GM21526 (cell line): ENCODE measurements at regions not wholly inside any gene's neighbourhood (a gene's known extent, or its start where the extent isn't known, plus 50 kb on each side); places are given as distances from the start of the nearest gene placed in this dataset.

Source experiments
- ATAC-seq: cut with Tn5 transposase; IDR thresholded peaks from one replicate; pipeline ENCODE4 v1.9.1; 2021; ENCODE audit warnings: moderate library complexity; ENCODE audit not compliant: unreplicated experiment, low FRiP score

DNA sequence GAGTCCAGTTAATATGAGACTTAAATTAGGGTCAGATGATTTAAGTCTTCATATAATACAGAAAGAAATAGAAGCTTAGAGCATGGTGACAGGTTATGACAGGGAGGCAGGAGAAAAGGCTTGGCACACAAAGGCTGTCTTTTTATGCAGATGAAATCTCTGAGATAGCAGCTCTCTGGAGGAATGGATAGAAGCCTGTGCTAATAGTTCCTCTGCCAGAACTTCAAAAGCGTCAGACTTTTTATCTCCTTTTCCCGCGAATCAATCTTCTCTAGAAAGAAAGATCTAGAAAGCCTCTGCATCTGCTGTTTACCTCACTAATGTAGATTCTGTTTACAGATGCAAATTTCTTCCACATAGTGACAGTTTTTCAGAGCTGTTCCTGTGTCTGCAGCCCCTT is 1106.2 kb downstream of the XPNPEP1 start:
- ATAC-seq = no peak

DNA sequence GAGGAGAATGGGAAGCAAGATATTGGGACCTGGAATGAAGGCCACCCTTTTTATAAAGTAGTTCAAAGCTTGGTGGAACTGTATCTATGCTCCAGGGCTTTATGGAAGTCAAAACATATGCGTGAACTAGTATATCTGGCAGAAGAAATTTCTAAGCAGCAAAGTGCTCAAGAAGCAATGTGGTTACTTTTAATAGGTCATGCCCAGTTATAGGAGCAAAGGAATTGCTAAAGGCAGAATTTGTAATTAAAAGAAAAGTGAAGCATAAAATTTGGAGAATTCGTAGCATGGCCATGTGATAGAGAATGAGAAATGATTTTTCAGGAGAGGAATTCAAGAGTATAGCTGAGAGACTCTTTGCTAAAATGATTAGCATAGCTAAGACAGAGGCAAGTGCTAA is 1110.4 kb downstream of the XPNPEP1 start:
- ATAC-seq = no peak

DNA sequence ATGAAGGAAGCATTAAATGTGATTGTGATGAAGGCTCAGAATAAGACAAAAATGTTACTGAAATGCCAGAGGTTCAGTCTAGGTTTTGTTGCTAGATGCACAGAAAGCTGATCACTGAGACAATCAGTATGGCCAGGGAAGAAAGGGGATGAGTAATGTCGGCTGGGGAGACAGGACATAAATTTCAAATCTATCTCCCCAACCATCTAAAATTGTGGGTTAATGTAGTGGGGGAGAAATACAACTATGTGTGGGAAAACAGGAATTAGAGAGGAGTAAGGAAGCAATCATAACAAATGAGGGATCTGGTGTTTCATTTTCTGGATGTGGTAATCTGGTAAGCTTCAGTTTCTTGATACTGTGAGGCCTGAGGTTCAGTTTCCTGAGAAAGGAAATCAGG is 1111.0 kb downstream of the XPNPEP1 start:
- ATAC-seq = no peak

DNA sequence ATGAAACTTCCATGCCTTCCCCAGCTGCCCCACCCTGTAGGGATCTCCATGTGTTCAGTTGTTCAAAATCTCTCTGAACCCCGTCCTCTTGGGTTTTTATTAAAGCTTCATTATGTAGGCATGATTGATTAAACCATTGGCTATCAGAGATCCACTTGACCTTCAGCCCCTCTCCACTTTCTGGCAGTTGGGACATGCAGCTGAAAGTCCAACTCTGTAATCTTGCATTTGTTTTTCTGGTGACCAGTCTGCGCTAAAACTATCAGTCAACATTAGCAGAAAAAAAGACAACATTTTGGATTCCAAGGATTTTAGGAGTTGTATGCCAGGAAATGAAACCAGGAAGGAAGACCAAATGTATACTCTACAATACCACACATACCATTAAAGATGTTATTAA is 1115.1 kb downstream of the XPNPEP1 start:
- no peak for ATAC-seq

DNA sequence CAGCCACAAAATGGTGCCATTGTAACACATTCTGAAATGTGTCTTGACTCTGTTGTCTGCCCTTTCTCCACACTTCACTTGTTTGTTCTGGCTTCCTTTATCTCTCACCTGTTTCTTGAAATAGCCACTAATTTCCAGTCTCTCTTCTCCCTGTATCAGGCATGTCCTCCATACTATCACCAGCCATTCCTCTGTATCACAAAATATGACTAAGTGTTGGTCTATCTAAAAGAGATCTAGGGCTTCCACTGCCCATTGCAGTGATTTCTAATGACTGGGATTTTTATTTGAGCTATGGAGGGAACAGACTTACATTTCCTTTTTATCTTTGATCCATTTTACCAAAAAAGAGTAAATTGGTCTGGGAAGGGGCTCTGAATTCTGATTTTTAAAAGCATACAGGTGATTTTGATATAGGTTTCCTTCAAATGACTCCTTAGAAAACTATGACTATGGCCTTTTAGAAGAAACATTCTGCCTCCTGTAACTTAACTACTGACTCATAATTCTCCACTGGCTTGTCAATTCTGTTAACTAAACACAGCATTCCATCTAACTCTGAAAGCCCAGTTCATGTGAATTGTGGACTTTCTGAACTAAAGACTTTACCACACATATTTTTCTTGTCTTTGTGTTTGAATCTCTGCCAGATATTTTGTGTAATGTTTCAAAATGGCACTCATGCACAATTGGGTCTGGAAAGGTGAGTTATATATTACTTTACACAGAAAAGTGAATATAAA is 1121.4 kb downstream of the XPNPEP1 start:
- ATAC-seq = no peak

DNA sequence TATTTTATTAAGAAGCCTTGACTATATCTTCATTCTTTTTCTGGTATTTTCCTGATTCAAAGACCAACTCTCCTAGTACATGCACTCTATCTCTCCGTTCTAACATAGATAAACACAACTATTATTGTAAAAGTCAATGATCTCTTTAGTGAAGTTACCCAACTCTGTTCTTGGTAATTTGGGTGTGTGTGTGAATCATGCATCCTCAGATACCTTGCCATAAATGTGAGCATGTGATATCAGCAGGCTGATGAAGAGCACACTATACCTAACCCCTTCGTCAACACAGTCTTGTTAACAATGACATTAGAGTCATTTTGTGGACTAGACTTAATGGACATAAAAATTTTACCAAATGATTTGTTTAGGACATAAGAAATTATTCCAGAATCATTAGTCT is 1122.1 kb downstream of the XPNPEP1 start:
- ATAC-seq = no peak

DNA sequence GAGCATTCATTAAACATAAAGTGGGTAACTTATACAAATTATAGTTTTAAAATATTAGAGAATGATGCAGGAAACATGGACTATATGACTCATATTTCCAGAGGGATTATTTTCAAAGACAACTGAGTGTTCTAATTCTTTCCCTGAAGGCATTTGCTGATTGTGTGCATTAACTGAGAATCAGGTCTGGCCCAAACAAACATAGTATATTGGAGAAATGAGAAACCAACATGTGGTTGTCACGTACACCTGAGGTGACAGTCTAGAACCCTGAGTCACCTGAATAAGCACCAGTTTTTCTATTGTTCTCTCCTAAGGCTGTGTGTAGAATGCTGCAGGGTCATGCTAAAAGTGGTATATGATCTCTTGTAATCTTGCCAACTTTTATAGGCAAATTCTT is 1125.7 kb downstream of the XPNPEP1 start:
- ATAC-seq = no peak

DNA sequence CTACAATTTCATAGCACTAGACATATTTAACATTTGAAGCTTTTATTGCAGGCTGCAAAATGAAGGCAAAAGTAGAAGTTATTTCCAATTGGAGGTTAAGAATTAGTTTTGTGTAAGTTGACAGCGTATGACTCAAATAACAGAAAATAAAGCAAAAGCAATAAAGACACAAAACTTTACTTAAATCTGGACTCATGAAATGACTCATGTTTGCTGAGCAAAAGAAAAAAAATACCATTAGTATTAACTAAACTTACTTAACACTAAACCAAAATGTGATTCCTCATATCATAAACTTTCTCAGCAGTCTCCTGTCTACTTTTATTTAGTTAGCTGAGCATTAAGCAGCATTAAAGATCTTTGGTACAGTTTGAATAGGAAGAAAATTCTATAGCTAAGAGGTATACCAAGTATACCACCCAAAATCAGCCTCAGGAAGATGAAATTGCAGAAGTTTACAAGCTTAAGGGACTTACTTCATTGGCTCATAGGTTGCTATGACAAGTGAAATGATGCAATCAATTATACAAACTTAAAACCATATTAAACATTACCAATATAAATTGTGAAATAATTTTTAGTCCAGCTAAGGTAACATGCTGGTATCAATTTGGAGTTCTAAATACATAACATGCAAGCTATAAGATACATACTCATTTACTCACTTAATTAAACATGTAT is 1131.4 kb downstream of the XPNPEP1 start:
- no peak for ATAC-seq

DNA sequence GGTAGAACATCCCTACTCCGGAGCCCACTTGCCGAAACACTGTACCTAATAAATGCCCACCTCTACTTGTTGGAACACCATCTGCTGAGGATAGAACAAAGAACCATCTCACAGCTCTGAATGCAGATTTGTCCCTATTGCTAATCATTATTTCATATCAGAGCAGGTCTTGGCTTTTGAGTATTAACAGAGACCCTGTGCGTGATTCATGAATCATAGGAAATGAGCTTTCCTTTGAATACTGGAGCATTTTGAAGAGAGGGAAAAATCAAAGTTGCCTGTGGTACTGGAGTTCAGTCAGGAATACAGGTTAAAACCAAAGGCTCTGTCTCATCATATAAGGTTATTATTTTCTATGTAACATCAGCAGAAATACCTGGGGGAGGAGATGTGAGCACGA is 1132.3 kb downstream of the XPNPEP1 start:
- ATAC-seq = no peak

DNA sequence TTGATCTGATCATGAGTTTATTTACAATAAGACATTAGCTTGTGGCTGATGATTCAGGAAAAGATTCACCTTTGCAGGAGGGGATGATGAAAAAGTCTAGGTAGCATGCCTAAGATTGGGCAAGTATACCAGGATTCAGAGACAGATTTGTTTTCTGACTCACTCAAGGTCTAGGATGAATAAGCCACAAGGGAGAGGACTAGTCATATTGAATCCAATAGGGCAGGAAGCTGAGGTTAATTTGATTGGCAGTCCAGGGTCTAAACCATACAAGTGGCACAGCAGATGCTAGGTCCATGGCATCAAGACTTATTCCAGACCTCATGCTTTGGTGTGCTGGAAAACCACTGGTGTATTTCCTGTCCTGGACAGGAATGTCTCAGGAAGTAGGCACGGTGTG is 1133.4 kb downstream of the XPNPEP1 start:
- peak; percentile 49 for ATAC-seq

DNA sequence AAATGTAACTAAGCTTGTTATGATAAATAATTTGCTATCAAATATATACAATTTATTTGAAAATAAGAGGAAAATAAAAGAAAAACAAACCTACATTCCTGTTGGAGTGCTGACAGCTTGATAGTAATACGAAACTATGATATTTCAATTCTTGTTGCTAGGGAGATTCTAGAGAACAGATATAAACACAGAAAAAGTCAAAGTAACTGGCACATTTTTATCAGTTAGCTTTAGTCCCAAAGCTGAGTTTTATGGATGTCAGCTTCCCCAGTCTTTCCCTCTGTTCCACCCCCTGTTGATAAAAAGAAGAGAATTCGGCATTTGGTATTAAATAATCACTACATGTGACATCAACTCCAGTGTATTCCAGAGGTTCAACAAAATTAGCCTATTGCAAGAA is 1134.0 kb downstream of the XPNPEP1 start:
- no peak for ATAC-seq

DNA sequence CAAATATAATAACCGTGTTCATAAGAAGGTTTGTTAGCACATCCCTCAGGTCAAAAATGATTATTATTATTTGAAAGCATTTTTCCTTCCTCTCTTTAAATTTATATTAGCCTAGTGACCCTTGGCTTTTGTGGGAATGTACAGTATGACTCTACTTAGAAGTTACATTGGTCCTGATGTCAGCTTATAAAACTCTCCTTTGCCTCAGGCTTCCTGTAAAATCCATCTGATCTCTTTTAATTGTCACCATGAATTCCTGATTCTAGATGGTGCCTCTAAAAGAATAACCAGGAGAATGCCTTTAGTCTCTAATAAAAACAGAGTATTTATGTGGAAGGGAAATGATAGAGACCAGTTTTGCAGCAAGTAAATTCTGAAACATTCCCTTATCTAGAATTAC is 1134.4 kb downstream of the XPNPEP1 start:
- no peak for ATAC-seq

DNA sequence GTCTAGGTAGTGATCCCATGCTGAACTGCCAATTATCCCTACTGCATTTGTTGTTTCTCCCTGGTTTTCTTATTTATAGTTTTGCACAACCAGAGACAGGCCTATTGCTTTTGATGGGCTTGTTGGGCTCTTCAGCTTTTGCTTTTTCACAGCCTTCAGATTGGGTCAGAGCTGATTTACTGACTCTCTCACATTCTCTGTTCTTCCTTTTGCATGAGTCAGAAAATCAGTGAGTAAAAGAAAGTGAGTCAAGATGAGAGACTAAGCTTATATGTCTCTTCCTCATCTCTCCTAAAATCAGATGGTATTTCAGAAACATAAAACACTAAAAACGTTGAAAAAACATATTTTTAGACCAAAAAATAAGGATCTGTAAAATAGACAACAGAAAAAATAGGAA is 1135.4 kb downstream of the XPNPEP1 start:
- ATAC-seq = no peak

DNA sequence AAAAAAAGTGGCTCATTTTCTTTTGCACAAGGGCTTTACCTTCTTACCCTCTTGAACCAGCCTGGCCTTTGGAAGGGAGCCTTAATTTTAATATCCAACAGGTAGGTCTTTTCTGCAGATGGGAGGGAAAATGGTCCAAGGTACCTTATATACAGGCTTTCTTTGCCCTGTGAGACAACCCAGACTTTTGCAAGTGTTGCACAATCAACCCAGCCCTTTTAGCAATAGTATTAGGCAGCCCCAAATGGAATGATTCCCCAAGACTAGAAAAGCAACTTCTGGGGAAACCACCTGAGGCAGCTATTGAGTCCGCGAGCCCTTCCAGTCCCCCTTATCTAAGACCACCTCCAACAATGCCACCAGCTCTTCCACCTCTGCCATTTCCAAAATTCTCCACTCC is 1138.3 kb downstream of the XPNPEP1 start:
- no peak for ATAC-seq

DNA sequence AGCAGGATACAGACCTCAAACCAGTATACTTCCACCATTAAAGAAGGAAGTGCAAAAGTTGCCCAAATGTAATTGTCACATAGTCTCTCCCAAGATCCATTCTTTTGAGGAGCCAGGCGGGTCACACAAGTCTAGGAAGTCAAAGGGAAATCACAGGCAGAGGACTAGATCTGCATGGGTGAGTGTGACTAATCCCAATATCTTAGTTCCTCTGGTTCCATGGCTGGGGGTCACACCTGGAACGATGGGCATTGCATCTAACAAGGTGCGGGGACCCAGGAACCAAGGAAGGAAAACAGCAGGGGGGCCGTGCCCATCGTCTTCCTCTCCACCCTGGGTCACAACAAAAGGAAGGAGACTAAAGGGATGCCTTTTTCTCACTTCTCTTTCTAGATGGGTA is 1138.8 kb downstream of the XPNPEP1 start:
- no peak for ATAC-seq

DNA sequence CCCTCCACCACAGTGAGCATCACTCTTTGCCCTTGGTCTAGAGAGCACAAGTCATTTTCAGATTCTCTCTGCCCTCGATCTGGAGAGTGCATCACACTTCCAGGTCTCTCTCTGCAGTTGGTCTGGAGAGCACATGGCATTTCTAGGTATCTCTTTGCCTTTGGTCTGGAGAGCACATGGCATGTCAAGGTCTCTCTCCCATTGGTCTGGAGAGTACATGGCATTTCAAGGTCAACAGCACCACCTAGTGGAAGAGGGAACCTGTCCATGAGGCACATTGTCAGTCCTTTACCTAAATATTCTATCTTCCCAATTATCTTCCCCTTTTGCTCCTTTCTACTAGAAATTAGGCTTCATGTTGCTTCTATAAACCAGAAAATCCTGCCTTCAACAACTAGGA is 1139.4 kb downstream of the XPNPEP1 start:
- peak; percentile 89 for ATAC-seq

DNA sequence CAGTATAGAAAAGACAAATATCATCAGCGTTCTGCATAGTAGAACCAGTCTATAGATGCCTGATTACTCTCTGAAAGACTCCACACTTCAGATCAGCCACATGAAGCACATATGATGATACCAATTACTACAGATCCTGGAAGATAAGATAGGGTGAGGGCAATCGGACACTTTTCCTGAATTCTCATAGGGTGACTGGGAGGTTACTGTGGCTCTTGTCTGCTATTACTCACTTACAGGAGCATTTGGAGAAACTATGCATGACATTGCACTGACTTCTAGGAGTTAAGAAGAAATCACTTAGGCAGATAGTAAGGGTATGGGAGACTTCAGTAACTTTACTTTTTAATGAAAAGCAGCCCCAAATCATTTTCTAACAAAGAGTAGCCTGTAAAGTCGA is 1140.9 kb downstream of the XPNPEP1 start:
- no peak for ATAC-seq

DNA sequence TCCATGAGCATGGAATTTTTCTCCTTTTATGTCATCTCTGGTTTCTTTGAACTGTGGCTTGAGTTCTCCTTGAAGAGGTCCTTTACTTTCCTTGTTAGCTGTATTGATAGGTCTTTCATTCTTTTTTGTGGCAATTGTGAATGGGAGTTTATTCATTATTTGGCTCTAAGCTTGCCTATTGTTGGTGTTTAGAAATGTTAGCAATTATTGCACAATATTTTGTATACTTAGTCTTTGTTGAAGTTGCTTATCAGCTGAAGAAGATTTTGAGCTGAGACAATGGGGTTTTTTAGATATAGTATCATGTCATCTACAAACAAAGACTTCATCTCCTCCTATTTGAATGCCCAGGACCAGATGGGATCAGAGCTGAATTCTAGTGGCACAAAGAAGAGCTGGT is 1143.8 kb downstream of the XPNPEP1 start:
- no peak for ATAC-seq

DNA sequence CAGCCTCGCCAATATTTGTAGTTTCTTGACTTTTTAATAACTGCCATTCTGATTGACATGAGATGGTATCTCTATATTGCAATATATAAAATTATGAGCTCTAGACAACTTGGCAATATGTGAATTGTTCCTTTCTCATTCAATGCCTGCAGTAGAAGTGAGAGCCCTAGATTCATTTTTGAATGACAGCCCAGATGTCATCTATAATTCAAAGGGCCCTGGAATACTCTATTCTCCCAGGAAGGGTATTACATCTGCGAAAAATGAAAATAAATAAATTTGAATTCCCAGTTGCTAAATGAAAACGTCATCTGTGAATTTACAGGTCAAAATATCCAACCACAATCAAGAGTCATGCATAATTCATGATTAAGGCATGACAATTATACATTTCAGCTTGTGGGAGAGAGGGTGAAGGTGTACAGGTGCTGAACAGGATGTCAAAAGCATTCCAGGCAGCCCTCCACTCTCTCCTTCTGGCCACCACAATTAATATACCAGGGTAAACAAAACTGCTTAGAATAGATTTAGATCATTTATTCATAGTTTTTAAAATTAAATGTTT is 1147.3 kb downstream of the XPNPEP1 start:
- ATAC-seq = no peak

DNA sequence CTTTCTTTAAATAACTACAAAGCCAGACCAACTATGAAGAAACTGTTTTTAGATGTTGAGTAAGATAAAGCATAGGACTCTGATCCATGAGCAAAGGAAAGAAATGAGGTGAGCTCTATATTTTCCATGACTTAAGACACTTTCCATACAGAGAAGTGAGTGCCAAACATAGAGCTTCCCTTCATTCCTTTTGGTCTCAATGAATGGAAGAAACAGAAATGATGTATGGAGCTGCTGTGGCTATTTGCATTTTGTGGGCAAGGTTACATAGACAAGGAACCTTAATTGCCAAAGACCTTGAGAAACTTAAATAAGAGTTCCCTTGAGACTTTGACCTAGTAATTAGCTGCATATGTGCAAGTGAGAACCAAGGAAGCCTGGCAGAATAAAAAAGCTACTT is 1152.2 kb downstream of the XPNPEP1 start:
- ATAC-seq = no peak

DNA sequence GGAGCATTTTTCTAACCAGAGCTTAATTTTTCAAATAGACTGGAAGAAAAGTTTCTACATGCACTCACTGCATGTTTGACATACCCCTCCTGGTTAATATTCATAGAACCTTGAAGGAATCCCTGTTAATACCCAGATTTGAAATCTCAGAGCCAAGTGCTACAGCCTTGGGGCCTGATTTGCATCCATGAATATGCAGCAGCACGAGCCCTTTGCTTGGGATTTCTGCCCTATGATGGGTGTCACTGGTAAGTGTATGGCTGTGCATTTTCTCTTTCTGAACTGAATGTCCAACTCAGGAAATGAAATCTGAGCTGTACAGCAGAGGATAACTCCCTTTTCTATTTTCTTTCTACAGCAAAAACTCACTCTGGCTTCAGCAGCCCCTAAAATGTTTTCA is 1157.5 kb downstream of the XPNPEP1 start:
- ATAC-seq = no peak

DNA sequence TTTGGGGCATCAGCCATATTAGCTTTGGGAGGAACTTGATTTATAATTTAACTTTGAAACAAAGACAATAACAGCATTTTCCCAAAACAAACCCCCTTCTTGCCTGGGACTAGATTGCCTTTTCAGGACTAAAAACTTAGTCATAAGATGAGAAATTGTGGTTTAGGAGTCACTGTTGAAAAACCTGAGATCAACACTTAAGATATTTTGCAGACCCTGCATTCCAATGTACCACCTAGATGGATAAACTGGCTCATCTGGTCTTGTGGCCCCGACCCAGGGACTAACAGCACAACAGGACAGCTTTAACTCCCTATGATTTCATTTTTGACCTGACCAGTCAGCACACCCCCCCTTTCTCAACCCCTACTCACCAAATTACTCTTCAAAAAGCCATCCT is 1165.4 kb downstream of the XPNPEP1 start:
- ATAC-seq = no peak
